HG03025 (cell line): ENCODE measurements at regions not wholly inside any gene's neighbourhood (a gene's known extent, or its start where the extent isn't known, plus 50 kb on each side); places are given as distances from the start of the nearest gene placed in this dataset.

Experiments
- ATAC-seq: cut with Tn5 transposase; IDR thresholded peaks from one replicate; pipeline ENCODE4 v1.9.1; 2021; ENCODE audit warnings: mild to moderate bottlenecking, moderate library complexity; ENCODE audit not compliant: unreplicated experiment, low FRiP score

DNA sequence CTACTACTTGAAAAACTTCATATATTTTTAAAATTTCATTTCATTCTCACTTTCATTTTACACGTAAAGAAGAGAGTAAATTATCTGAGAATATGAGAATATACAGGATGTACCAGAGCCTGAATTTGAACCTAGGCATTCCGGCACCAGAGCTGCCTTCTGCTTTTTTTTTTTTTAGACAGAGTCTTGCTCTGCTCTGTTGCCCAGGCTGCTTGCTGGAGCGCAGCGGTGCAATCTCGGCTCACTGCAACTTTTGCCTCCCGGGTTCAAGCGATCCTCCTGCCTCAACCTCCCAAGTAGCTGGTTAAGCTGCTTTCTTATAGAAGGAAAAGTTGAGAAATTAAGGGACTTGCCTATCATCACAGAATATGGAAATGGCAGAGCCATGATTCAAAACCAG is 540.1 kb downstream of the EBF1 start:
- peak; percentile 57 for ATAC-seq

DNA sequence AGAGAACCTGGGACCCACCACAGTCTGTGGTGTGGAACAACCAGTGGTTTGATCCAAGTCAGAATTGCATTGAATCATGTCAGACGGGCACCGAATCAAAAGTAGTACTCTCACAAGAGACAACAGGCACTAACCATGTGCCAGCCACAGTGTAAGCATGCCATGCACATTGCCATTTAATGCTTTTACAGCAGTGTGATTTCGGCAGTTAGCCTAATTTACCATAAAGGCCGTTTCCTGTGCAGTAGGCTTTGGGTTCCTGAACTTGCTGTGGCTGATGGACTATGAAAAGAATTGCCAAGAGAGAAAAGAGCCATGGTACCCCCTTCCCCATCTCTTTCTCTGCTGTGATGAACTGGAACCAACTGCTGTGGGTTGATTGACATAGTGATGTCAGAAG is 540.6 kb downstream of the EBF1 start:
- ATAC-seq, result no peak

DNA sequence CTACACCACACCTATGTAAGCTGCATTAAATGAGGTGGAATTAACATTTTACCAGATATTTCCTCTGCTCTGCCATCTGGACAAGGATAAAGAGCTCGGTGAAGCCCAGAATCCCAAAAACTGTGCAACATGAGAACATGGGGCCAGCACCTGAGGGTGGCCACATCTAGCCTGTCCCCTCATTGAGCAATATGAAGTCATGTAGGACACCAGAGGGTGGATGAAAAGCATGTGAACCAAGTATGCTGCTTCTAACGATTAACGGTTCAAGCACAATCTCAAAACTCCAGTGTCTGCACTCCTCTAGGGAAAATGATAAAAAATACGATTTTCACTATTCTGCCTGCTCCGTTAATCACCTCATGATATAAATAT is 545.8 kb downstream of the EBF1 start:
- ATAC-seq, result no peak

DNA sequence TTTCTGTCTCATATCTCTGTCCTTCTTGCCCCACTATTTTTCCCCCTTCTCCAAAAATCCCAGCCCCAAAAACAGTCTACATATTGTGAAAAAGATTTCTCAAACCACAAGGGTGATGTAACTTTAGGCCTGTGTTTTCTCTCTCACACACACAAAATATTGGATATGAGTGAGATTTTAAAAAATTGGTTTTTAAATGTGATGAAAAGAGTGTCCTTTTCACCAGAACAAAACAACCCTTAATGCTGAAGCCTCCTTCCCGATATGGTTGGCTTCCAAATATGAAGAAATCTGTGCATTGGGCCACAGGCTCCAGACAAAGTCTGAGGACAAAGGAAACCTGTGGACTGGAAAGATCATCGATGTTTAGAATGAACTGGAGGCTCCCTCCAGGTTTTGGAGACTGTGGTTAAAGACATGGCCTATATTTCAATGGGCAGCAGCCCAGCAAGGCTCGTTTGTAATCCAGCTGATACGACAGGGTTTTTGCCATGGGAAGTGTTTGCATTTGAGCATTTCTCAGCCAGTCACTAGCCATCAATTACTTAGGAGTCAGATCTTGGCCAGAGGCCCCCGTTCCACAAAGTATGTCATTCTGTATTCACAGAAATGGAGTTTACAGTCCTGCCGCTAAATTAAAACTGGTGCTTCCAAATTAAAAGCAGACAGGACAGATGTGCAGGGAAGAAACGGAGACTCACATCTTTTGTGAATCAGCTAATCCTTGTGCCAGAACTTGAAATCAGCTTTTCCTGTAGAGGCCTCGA is 546.3 kb downstream of the EBF1 start:
- ATAC-seq, result no peak

DNA sequence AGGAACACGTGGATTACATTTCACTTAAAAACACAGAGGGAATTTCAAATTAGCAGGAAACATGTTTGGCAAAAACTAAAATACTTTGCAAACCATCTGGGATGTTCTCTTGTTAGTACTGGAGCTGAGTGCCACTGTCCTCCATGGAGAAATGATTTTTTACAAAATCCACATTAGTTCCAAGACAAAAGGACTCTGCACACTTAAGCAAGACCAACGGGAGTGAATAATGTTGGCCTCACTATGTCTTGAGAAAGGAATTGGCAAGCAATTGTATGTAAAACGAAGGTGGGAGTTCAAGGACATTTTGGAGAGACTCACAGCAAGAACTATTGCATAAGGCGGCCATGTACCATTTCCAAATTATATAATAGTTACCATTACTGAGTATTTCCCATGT is 547.5 kb downstream of the EBF1 start:
- no peak for ATAC-seq

DNA sequence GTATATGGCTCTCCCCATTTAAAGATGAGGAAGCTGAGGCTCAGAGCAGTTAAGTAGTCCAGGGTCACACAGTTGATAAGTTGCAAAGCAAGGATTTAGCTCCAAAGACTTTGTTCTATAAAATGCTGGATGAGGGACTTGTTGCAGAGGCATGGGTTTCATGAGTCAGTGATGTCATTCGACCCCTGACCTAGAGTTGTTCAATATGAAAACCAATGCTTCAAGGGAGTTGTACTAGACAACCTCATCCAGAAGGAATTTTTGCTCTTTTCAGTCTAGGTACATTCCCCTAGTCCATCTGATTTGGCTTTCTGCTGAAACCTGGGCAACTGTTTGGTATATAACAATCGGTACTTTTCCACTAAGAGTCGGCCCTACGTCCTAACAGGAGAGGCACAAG is 550.4 kb downstream of the EBF1 start:
- ATAC-seq, result no peak

DNA sequence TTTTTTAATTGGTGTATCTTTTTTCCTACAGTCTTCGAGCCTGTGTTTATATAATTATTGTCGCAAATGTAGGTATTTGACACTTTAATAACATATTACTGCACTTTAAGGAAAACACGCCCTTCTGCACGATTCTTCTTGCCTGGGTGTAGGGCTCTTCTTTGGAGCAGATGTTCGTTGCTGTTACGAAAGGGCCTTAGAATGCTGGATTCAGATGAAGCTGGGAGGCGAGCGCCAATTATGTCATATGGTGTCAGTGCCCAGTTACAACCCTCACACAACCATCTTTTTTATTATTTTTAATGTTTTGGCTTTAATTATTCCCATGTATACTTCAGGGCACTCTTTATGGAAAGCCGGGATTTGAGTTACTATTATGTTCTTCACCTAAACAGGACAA is 553.0 kb downstream of the EBF1 start:
- no peak for ATAC-seq

DNA sequence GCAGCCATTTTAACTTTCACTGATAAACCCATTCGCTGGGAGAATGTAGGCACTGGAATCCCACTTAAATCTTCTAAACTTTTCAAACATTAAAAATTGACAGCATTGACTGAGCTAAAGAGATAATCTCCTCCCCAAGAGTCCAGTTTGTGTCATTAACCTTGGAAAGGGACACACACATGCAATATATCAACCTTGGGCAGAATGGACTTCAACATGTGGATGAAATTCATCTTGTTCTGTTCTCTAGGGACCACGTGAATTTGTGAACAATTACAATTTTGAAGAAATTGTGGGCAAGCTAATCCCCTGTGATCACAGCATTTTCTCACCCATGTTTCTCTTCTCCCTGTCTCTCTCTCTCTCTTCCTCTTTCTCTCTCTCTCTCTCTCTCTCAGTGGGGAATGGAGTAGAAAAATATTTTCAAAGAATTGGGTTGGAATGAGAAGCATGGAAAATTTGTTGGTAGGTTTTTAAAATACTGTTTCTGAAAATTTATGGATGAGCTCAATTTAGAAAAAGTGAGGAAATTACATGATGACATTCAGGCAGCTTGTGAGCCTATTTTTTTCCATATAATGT is 553.7 kb downstream of the EBF1 start:
- no peak for ATAC-seq

DNA sequence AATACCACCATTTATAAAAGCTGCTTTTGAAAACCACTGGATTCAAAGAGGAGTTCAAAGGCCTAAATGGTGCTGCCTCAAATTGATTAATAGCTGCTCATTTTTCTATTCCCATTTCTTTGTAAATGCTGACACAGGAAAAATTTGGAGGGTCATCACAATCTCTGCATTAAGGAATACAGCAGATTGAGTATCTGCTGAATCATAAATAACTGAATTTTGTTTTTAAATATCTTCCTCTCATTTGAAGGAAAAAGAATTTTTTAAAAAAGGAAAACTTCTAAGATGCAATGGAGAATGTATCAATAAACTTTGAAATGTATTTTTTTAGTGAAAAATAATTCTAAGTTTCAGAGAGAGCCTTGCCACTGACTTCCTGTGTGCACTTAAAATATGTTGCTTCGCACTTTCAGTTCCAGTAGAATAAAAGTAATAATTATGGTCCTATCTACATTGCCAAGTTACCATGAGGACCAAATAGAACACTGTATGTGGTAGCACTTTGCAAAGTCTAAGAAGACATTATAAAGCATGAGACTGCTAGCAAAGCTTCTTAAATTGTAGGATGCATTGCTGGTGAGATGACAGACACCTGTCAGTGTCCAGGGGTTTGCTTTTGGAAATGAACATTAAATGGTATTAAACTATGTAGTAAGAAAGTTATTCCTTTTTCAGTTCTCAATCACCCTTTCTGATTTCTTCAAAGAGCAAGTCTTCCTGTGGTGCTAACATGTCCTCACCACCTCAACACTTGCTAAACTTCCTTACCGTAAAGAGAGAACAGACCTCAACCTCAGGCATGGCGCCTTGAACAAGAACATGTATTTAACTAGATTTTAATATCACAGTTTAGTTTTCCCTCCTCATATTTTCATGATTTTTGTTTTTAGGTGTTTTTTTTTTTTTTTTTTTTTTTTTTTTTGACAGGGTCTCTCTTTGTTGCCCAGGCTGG is 555.1 kb downstream of the EBF1 start:
- ATAC-seq, result no peak

DNA sequence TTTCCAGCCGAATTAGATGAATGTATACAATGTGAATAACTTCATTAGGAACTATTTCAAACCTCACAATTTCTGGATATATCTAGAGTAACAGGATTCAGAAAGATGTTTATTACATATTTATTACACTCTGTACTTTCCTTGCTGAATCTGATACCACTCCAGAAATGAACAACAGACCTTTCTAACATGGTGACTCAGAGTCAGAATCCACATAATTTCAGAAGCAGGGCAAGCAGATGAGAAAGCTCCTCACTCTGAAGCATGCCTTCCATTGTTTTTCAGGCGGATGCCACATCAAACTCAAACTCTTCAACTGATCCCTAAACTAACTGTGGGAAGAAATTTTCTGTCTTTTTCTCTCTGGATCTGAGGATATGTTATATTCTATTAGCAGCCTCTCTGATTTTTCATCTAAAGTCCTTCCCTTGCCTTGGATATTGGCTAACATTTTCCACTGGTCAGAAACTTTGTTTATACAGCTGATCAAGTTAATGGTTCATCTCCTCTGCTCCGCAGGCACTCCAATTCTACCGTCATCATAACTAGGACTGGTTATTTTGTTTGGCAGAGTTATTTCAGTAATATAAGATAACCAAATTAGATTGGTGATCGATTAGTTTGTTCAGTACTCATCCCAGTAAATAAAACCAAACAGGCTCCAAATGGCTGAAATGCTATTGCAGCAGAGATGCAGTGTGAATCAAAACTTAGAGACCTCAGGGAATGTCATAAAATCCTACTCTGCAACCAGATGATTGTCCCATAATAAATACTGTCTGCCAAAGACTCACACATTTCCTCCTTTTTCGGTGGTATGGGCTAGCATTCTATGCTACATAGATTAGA is 556.0 kb downstream of the EBF1 start:
- no peak for ATAC-seq

DNA sequence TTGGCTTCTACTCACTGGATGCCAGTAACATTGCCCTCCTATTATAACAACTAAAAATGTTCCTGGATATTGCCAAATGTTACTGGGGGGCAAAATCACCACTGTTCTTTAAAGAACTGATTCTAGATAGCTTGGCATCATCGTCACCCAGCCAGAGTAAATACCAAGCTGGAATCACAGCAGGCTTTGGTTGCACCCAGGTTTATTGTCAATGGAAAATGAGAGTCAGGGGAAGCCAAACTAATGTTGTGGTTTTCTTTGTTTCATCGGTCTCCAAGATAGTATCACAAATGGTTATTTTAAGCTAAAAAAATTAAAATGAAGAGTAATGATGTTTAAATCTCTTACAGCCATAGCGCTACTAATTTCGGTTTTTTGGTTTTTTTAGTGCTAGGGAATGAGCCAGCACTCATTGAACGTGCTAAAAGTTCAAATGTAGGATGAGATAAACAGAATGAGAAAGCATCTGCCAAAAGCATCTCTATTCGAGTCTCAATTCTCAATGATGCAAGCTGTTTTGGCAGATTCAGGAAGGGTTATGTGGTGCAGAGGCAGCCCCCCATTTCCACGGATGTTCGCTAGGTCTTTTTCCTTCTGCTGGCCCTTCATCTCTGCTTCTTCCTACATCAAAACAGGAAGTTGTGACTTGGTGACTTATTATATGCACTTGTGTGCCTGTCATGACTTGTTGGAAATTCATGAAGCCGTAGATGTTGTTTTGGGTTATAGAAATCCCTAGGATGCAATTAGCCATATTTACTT is 558.0 kb downstream of the EBF1 start:
- ATAC-seq, result no peak

DNA sequence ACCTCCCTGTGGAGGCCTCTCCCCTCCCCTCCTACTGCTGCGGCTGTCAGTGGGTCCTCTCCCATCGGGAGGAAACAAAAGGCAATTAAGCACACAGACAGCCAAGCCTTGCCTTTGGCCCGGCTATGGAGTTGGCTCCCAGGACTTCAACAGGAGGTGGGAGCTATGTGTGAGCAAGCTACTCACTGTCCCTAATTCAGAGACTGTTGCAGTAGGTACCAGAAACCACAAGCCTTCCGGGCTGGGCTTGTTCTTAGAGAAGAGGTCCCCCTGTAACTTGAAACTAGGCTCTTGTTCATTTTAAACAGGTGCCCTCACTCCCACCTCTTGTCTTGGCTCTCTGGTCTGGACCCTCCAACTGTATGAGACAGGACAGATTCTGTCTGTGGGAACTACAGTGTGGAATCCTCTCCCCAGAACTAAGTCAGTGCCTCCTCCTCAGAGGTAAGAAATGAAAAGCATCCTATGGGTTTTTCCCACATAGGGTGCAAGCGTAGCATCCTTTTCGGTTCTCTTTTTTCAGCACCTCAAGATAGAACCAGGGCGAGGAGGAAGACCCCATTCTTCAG is 561.1 kb downstream of the EBF1 start:
- peak; percentile 78 for ATAC-seq

DNA sequence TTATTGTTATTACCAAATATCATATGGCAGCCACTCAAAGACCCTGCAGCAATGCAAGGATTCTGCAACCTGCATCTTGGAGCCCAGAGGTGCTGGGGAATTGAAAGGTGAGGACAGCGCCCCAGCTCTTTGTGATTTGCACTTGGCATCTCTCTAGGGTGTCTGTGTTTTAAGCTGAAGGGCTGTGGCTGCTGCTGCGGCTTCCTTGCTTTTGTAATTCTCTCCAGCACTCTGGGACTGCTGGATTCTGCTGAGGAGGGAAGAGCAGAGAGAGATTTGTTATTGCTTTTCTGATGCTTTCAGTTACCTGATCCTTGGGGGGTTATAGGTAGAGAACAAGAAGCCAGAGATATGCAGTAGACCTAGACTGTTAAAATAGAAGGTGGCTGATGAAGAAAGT is 562.4 kb downstream of the EBF1 start:
- ATAC-seq, result no peak

DNA sequence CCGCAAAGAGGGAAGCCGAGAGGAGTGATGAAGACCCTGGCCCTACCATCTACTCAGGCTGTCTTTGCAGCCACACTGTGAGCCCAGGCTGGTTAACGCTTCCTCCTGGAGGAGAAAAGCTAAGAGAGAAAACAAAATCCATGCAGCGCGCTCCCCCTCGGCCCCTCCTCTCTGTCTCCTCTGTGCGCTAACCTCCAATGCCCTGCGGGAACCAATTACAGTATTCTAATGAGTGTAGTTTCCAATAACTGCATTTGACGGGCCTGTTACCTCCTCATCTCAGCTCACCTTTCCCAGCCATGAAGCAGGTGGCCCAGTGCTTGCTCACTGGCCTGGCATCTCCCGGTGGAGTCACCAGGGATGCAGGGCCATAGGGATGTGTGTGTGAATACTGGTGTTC is 565.5 kb downstream of the EBF1 start:
- no peak for ATAC-seq

DNA sequence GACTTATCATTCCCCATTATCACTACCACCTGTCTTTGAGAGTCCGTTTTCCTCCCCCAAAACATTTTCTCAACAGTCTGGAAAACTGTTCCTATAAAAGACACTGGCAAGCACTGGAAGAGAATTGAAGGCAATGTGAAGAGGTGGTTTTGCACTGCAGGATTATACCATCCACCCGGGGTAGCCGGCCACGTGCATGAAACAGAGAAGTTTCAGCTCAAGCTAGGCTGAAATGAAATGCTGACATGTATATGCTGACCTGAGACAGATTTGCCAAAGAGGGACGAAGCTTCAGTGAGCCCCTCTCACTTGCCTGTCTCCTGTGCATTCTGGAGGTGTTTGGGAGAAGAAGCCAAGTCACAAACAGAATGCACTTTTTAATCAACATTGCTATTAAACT is 567.0 kb downstream of the EBF1 start:
- ATAC-seq, result no peak

DNA sequence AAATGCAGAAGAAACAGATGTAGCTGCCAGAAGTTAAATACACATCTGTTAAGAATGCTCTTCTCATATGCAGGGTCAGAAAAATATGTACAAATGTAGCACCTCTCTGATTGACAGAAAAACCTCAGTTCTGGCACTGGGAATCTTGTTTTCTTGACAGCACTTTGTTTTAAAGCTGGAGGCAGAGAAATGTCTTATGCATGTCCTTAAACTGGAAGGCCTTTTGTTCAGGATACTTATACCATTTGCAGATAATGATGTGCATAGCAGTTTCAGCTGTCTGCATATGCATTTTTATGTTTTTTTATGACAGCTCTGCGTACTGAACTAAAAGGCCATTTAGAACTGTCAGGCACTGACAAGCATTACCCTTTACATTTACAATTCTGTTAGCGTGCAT is 567.9 kb downstream of the EBF1 start:
- no peak for ATAC-seq

DNA sequence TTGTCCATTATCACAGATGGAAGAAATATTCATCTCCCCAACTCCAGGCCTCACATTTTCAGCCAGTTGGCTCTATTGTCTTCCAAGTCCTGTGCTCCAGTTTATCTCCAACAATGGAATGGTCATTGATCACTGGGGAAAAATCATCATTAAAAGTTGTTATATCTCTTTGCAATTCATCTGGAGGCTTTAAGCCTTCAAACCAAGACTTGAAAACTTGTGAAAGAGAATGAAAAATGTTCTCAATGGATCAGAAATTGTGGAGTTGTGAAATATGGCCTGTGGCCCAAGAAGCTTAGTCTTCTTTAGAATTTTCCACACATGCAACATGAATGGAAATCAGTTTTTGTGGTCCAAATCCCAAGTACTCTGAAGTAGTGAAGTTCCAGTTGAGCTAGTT is 569.6 kb downstream of the EBF1 start:
- ATAC-seq, result no peak

DNA sequence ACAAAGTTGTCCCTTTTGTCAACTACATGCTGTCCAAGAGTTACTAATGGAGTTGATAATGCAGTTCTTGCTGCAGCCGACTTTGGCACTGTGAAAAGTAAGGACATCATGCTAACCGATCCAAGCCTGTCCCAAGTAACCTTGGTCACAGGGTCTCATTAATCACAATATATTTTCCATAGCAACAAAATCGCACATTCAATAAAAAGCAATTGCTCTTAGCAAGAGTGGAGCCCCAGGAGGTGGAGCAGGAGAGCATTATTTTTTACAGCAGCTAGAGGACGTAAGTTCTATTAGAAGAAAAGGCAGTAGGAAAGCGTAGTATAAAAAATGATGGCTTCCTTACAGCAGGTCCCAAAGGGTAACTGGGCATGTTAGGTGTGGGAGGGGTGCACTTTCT is 570.3 kb downstream of the EBF1 start:
- no peak for ATAC-seq

DNA sequence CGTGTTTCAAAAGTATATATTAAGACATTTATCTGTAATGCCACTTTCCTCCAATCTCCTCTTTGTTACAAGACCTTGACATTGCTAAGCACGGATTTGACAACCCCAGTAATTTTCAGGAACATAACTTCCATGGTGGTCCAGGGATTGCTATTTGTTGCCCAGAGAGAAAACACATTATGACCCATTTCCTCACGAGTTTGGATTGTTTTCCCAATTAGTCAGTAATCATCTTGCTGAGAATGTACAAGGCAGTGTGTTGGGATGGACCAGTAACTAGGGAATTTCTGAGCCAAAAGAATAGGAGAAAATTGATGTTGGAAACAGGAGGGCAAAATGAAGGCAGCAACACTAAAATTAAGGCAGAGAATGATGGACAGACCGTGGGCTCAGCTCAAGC is 574.1 kb downstream of the EBF1 start:
- ATAC-seq, result no peak

DNA sequence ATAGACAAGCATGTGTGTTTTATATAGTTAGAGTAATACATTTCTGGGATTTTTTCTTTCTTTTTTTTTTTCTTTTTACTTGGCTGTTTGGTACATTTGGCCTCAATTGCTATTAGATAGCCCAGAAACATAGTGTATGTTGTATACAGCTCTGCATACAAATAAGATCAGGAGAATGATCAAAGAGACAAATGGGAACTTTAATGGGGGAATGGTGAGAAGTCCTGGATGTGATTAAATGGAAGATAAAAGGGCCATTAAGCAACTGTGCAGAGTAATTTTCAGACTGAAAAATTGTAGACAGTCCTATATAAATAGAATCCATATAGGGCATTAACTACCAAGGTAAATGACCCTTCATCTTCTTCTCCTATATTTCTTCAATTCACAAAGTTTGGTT is 575.6 kb downstream of the EBF1 start:
- no peak for ATAC-seq
